GM12873 (cell line): ENCODE measurements at regions not wholly inside any gene's neighbourhood (a gene's known extent, or its start where the extent isn't known, plus 50 kb on each side); places are given as distances from the start of the nearest gene placed in this dataset.
A peak's percentile ranks its signal among the peaks of the same experiment; 100 is the strongest.

ENCODE experiments used
- CTCF ChIP-seq: IDR thresholded peaks from 2 replicates; pipeline ENCODE4 v1.5.1; 2012; ENCODE audit warnings: low read depth, mild to moderate bottlenecking, moderate library complexity, low read length, control low read depth; ENCODE audit not compliant: insufficient read depth; ENCODE audit errors: missing control alignments

- no peak for TF ChIP-seq CTCF
These were observed 555.0 kb upstream of the CCDC54 start for GRCh38 chr3:106822204-106822603.

- no peak for TF ChIP-seq CTCF
These were observed 553.5 kb upstream of the CCDC54 start for GRCh38 chr3:106823701-106824100.

- peak; percentile 24 for TF ChIP-seq CTCF
These were observed 552.4 kb upstream of the CCDC54 start for GRCh38 chr3:106824856-106825255.

- no peak for TF ChIP-seq CTCF
These were observed 551.2 kb upstream of the CCDC54 start for GRCh38 chr3:106825962-106826605.

- TF ChIP-seq CTCF = no peak
These were observed 550.4 kb upstream of the CCDC54 start for GRCh38 chr3:106826791-106827311.

- no peak for TF ChIP-seq CTCF
These were observed 549.6 kb upstream of the CCDC54 start for GRCh38 chr3:106827515-106828213.

GRCh38 chr3:106829206-106829605 is 548.0 kb upstream of the CCDC54 start:
- TF ChIP-seq CTCF = no peak
